ENCODE measurements at regions not wholly inside any gene's neighbourhood (a gene's known extent, or its start where the extent isn't known, plus 50 kb on each side); places are given as distances from the start of the nearest gene placed in this dataset.

GRCh38 chr5:34507933-34508332 is 148.2 kb upstream of the RAI14 start:
- Histone ChIP-seq H3K4me1 (ENCODE audit: low read depth) (no peaks in the 10 kb centered on the region), H3K4me3 (no peak overlapping the region), H3K36me3 (ENCODE audit: low read depth) (no peaks in the 10 kb centered on the region), H3K9me3 (no peaks in the 10 kb centered on the region)
- TF ChIP-seq, protein P1, sequence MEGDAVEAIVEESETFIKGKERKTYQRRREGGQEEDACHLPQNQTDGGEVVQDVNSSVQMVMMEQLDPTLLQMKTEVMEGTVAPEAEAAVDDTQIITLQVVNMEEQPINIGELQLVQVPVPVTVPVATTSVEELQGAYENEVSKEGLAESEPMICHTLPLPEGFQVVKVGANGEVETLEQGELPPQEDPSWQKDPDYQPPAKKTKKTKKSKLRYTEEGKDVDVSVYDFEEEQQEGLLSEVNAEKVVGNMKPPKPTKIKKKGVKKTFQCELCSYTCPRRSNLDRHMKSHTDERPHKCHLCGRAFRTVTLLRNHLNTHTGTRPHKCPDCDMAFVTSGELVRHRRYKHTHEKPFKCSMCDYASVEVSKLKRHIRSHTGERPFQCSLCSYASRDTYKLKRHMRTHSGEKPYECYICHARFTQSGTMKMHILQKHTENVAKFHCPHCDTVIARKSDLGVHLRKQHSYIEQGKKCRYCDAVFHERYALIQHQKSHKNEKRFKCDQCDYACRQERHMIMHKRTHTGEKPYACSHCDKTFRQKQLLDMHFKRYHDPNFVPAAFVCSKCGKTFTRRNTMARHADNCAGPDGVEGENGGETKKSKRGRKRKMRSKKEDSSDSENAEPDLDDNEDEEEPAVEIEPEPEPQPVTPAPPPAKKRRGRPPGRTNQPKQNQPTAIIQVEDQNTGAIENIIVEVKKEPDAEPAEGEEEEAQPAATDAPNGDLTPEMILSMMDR (IDR thresholded peaks at IDR 0.05) = no peak
- ATAC-seq (no peak), DNase-seq (no peak)
- intact Hi-C loops (cut with DNase I, micrococcal nuclease) = no loop called here

- H3K4me3 ChIP-seq = no peak overlapping the region
- no peaks in the 10 kb centered on the region for H3K9me3 ChIP-seq
- intact Hi-C loops (cut with DNase I, micrococcal nuclease) = no loop called here
- ATAC-seq (peak; percentile 40), DNase-seq (no peak)
- no peaks in the 10 kb centered on the region for H3K4me1 ChIP-seq (ENCODE audit: low read depth)
- TF ChIP-seq, protein P1 (IDR thresholded peaks at IDR 0.05) = no peak
- H3K36me3 ChIP-seq (ENCODE audit: low read depth) = no peaks in the 10 kb centered on the region
Measured at GRCh38 chr5:34509392-34509791, 146.7 kb upstream of the RAI14 start.

- DNase-seq = no peak
- H3K4me3 ChIP-seq = no peak overlapping the region
- intact Hi-C loops (cut with DNase I, micrococcal nuclease) = no loop called here
Measured at GRCh38 chr5:34510002-34510401, 146.1 kb upstream of the RAI14 start.

GRCh38 chr5:34511063-34511462 is 145.1 kb upstream of the RAI14 start:
- no peak for DNase-seq
- intact Hi-C loops (cut with DNase I, micrococcal nuclease) = no loop called here
- TF ChIP-seq, protein P1 (IDR thresholded peaks at IDR 0.05) = no peak

More at GRCh38 chr5:34510002-34510401, 146.1 kb upstream of the RAI14 start:
- Histone ChIP-seq H3K36me3 (ENCODE audit: low read depth) (no peaks in the 10 kb centered on the region), H3K9me3 (no peaks in the 10 kb centered on the region), H3K4me1 (ENCODE audit: low read depth) (no peaks in the 10 kb centered on the region)
- no peak for ATAC-seq
- TF ChIP-seq, protein P1 (IDR thresholded peaks at IDR 0.05) = no peak

GRCh38 chr5:34511481-34511880 is 144.6 kb upstream of the RAI14 start:
- intact Hi-C loops (cut with DNase I, micrococcal nuclease) = no loop called here
- Histone ChIP-seq H3K4me3 (no peak overlapping the region), H3K4me1 (ENCODE audit: low read depth) (no peaks in the 10 kb centered on the region), H3K9me3 (no peaks in the 10 kb centered on the region), H3K36me3 (ENCODE audit: low read depth) (no peaks in the 10 kb centered on the region)
- TF ChIP-seq, protein P1 (IDR thresholded peaks at IDR 0.05) = no peak
- no peak for DNase-seq
- no peak for ATAC-seq

More at GRCh38 chr5:34511063-34511462, 145.1 kb upstream of the RAI14 start:
- Histone ChIP-seq H3K4me3 (no peak overlapping the region), H3K4me1 (ENCODE audit: low read depth) (no peaks in the 10 kb centered on the region), H3K9me3 (no peaks in the 10 kb centered on the region), H3K36me3 (ENCODE audit: low read depth) (no peaks in the 10 kb centered on the region)
- no peak for ATAC-seq

- TF ChIP-seq, protein P1 (IDR thresholded peaks at IDR 0.05) = no peak
- peak; percentile 35 for ATAC-seq
- intact Hi-C loops (cut with DNase I, micrococcal nuclease) = no loop called here
- no peaks in the 10 kb centered on the region for H3K9me3 ChIP-seq
- no peaks in the 10 kb centered on the region for H3K36me3 ChIP-seq (ENCODE audit: low read depth)
- no peak for DNase-seq
- H3K4me3 ChIP-seq = no peak overlapping the region
- no peaks in the 10 kb centered on the region for H3K4me1 ChIP-seq (ENCODE audit: low read depth)
Measured at GRCh38 chr5:34511915-34512314, 144.2 kb upstream of the RAI14 start.

All from mucosa of descending colon (tissue), 3 donors.